NB4 (cell line): ENCODE measurements at regions not wholly inside any gene's neighbourhood (a gene's known extent, or its start where the extent isn't known, plus 50 kb on each side); places are given as distances from the start of the nearest gene placed in this dataset.
"Not testable (repeated sequence)": the region's sequence is repeated elsewhere in the genome, so short reads cannot be mapped to it uniquely, and the experiment has no call there.

Experiments
- DNase-seq: peaks from one replicate; pipeline ENCODE4 v3.0.0; 2010; ENCODE audit warnings: low read depth
- H3K4me3 ChIP-seq: one replicate; pipeline ENCODE4 v1.5.1; 2011; ENCODE audit warnings: mild to moderate bottlenecking, low read depth, low read length, moderate library complexity
- CTCF ChIP-seq: IDR thresholded peaks from one replicate; pipeline ENCODE4 v1.5.1; 2012; ENCODE audit warnings: low read depth, low read length
- MAX ChIP-seq: IDR thresholded peaks from 2 replicates; pipeline ENCODE4 v1.6.1; 2011; ENCODE audit warnings: low read depth, low read length
- MYC ChIP-seq: IDR thresholded peaks from 2 replicates; pipeline ENCODE4 v1.6.1; 2011; ENCODE audit warnings: low read depth, low read length
- POLR2A ChIP-seq: IDR thresholded peaks from 2 replicates; pipeline ENCODE4 v1.6.1; 2011; ENCODE audit warnings: mild to moderate bottlenecking; ENCODE audit not compliant: insufficient read length; ENCODE audit errors: extremely low read depth

GRCh38 chrX:101823236-101823635 lies 108.6 kb downstream of the ZMAT1 start:
- no peak for DNase-seq
- TF ChIP-seq MYC (no peak), CTCF (no peak), POLR2A (no peak), MAX (no peak)

GRCh38 chrX:101817739-101818138 lies 114.1 kb downstream of the ZMAT1 start:
- not testable (repeated sequence) for DNase-seq, H3K4me3 ChIP-seq

More at GRCh38 chrX:101823236-101823635, 108.6 kb downstream of the ZMAT1 start:
- H3K4me3 ChIP-seq: no peak overlapping the region

GRCh38 chrX:101813200-101813599 lies 118.6 kb downstream of the ZMAT1 start:
- no peak for TF ChIP-seq CTCF
- no peak for TF ChIP-seq POLR2A
- TF ChIP-seq MYC: no peak
- TF ChIP-seq MAX: no peak
- H3K4me3 ChIP-seq: no peak overlapping the region
- DNase-seq: no peak

- no peak for DNase-seq
- no peak overlapping the region for H3K4me3 ChIP-seq
- TF ChIP-seq CTCF (peak; percentile 15), MYC (no peak)
These were observed 128.4 kb downstream of the ZMAT1 start for GRCh38 chrX:101803451-101803850.

- peak; percentile 78 for DNase-seq
- TF ChIP-seq CTCF (peak; percentile 43), MAX (no peak), POLR2A (no peak)
- no peak overlapping the region for H3K4me3 ChIP-seq
These were observed 132.4 kb downstream of the ZMAT1 start for GRCh38 chrX:101799387-101799786.

- TF ChIP-seq POLR2A: no peak
- TF ChIP-seq CTCF: no peak
- no peak for TF ChIP-seq MYC
- TF ChIP-seq MAX: no peak
- DNase-seq: no peak
- no peak overlapping the region for H3K4me3 ChIP-seq
These were observed 128.3 kb upstream of the ARMCX2 start for GRCh38 chrX:101787934-101788333.

GRCh38 chrX:101785142-101785541 lies 125.5 kb upstream of the ARMCX2 start:
- H3K4me3 ChIP-seq: no peak overlapping the region
- TF ChIP-seq MAX: no peak
- no peak for TF ChIP-seq CTCF
- no peak for TF ChIP-seq POLR2A
- TF ChIP-seq MYC: no peak
- DNase-seq: no peak

- DNase-seq: not testable (repeated sequence)
These were observed 120.8 kb upstream of the ARMCX2 start for GRCh38 chrX:101780421-101780820.

More at GRCh38 chrX:101780421-101780820, 120.8 kb upstream of the ARMCX2 start:
- H3K4me3 ChIP-seq: not testable (repeated sequence)
